K562 (cell line): ENCODE measurements at regions not wholly inside any gene's neighbourhood (a gene's known extent, or its start where the extent isn't known, plus 50 kb on each side); places are given as distances from the start of the nearest gene placed in this dataset.

Source experiments
- ATAC-seq: fragments of 200-7000 bp; cut with Tn5 transposase; 3 replicates; pipeline ENCODE4 v1.9.1; 2020; ENCODE audit warnings: moderate library complexity
- BruUV-seq: library from RNA; stranded (reverse); fragments of 400-500 nt; replicated peaks from 2 replicates; lab custom pipeline; 2021; lab: Mats Ljungman, UMichigan
- CTCF ChIA-PET: fragments of 300-600 bp; formaldehyde crosslinking; extraction: SDS; loops from one replicate; lab custom pipeline; 2021; ENCODE audit warnings: low intra/inter-chr PET ratio; lab: Yijun Ruan, JAX
- POLR2A ChIA-PET: fragments of 300-600, 350-650 bp; sonication (Branson Sonifier 250); formaldehyde crosslinking; extraction: SDS; loops from one replicate; lab custom pipeline; 2021; ENCODE audit warnings: antibody characterized with exemption, inconsistent platforms; lab: Yijun Ruan, JAX
- DNase-seq, 4 experiments: peaks; one replicate each; pipeline versions ENCODE4 v3.0.0 to v3.0.0-alpha.2; 2011 to 2018; ENCODE audit warnings: low spot score in 3 of 4, mixed read lengths in 3 of 4; ENCODE audit errors: extremely low read depth in 1 of 4
- FAIRE-seq: peaks from 2 replicates; lab custom pipeline; 2011; peaks lifted over from hg19 to GRCh38; lab: Jason Lieb, UNC
- H2AFZ ChIP-seq: 2 replicates; pipeline ENCODE4 v1.6.0; 2011; ENCODE audit warnings: low read depth, low read length, control low read depth, inconsistent platforms
- H3K27ac ChIP-seq: fragments of 200-600 bp; 3 replicates; pipeline ENCODE4 v1.8.0; 2011; ENCODE audit warnings: low read depth, mild to moderate bottlenecking, control low read depth, inconsistent platforms, low read length, moderate library complexity, mixed read lengths; ENCODE audit errors: extremely low read depth
- H3K27me3 ChIP-seq, 2 experiments: fragments of 300-600 bp in 1 of 2; 2 replicates in 1 of 2; 3 replicates in 1 of 2; pipeline versions ENCODE4 v1.6.0 to v1.8.0; 2011; ENCODE audit warnings: inconsistent platforms in 2 of 2, low read length in 2 of 2, mild to moderate bottlenecking in 1 of 2, mixed read lengths in 1 of 2, moderate library complexity in 1 of 2; ENCODE audit not compliant: control insufficient read depth in 2 of 2, insufficient read depth in 2 of 2
- H3K36me3 ChIP-seq: fragments of 300-600 bp; 3 replicates; pipeline ENCODE4 v1.8.0; 2011; ENCODE audit warnings: mild to moderate bottlenecking, low read length, inconsistent platforms; ENCODE audit not compliant: control insufficient read depth, insufficient read depth
- H3K4me1 ChIP-seq, 2 experiments: fragments of 200-600 bp in 1 of 2; replicated peaks in 1 of 2; 2 replicates in 1 of 2; 3 replicates in 1 of 2; pipeline versions ENCODE4 v1.5.1 to v1.8.0; 2011; ENCODE audit warnings: inconsistent platforms in 2 of 2, low read length in 2 of 2, mild to moderate bottlenecking in 1 of 2, mixed read lengths in 1 of 2, moderate library complexity in 1 of 2; ENCODE audit not compliant: control insufficient read depth in 2 of 2, insufficient read depth in 2 of 2
- H3K4me2 ChIP-seq: 2 replicates; pipeline ENCODE4 v1.6.1; 2011; ENCODE audit warnings: low read length, control low read depth, inconsistent platforms, mixed read lengths; ENCODE audit not compliant: insufficient read depth
- H3K4me3 ChIP-seq: fragments of 200-600 bp; sonication (generic), shearing (Covaris generic); 2 replicates; pipeline ENCODE4 v1.5.1; 2016; ENCODE audit warnings: control low read depth, inconsistent platforms
- H3K79me2 ChIP-seq: fragments of 200-600 bp; 3 replicates; pipeline ENCODE4 v1.8.0; 2011; ENCODE audit warnings: low read length, inconsistent platforms; ENCODE audit not compliant: control insufficient read depth, insufficient read depth
- H3K9ac ChIP-seq, 2 experiments: 2 replicates each; pipeline versions ENCODE4 v1.6.0 to v1.6.1; 2011; ENCODE audit warnings: low read depth in 2 of 2, low read length in 2 of 2, control low read depth in 1 of 2, inconsistent platforms in 1 of 2, mild to moderate bottlenecking in 1 of 2, mixed read lengths in 1 of 2; ENCODE audit not compliant: insufficient read depth in 1 of 2
- H3K9me1 ChIP-seq: one replicate; pipeline ENCODE4 v1.6.0; 2011; ENCODE audit warnings: inconsistent platforms, mild to moderate bottlenecking, low read length, moderate library complexity; ENCODE audit not compliant: control insufficient read depth, insufficient read depth
- H3K9me3 ChIP-seq: replicated peaks from 2 replicates; pipeline ENCODE4 v1.5.1; 2011; ENCODE audit warnings: low read depth, low read length, inconsistent platforms; ENCODE audit not compliant: control insufficient read depth, insufficient read depth
- H4K20me1 ChIP-seq: replicated peaks from 2 replicates; pipeline ENCODE4 v1.6.1; 2011; ENCODE audit warnings: low read length, inconsistent platforms, mixed read lengths; ENCODE audit not compliant: control insufficient read depth, insufficient read depth
- CBFB ChIP-seq: sonication (generic); formaldehyde crosslinking; IDR thresholded peaks from 2 replicates; pipeline ENCODE4 v1.4.0; 2020; ENCODE audit warnings: mild to moderate bottlenecking, missing genetic modification reagents
- CREB1 ChIP-seq, 2 experiments: sonication (generic) in 1 of 2; formaldehyde crosslinking in 1 of 2; IDR thresholded peaks; 2 replicates each; pipeline versions ENCODE4 v1.6.1 to v1.8.0; 2012 to 2022; ENCODE audit warnings: inconsistent platforms in 1 of 2, mild to moderate bottlenecking in 1 of 2, missing genetic modification reagents in 1 of 2, moderate library complexity in 1 of 2
- DPF2 ChIP-seq: fragments of 450-650 bp; IDR thresholded peaks from 2 replicates; pipeline ENCODE4 v1.6.1; 2016
- NKRF ChIP-seq: fragments of 450-650 bp; IDR thresholded peaks from 2 replicates; pipeline ENCODE4 v1.6.1; 2016; ENCODE audit warnings: borderline replicate concordance
- POLR3G ChIP-seq: IDR thresholded peaks from 2 replicates; pipeline ENCODE4 v1.6.1; 2011; ENCODE audit not compliant: insufficient read length, insufficient replicate concordance; ENCODE audit errors: extremely low read depth
- PPARD ChIP-seq: fragments of 250-450 bp; sonication (Bioruptor Pico); IDR thresholded peaks from 2 replicates; pipeline ENCODE4 v1.8.0; 2022; ENCODE audit warnings: inconsistent platforms, mild to moderate bottlenecking, moderate library complexity
- PURB ChIP-seq: sonication (generic); formaldehyde crosslinking; IDR thresholded peaks from 2 replicates; pipeline ENCODE4 v1.9.0; 2021; ENCODE audit warnings: low read depth, mild to moderate bottlenecking, missing genetic modification reagents
- SAFB ChIP-seq: fragments of 200-400 bp; formaldehyde crosslinking; IDR thresholded peaks from 2 replicates; pipeline ENCODE4 v1.6.1; 2017; ENCODE audit warnings: low read depth, low read length, borderline replicate concordance
- SMAD2 ChIP-seq: fragments of 150-350 bp; IDR thresholded peaks from 2 replicates; pipeline ENCODE4 v1.6.1; 2014; ENCODE audit warnings: low read depth, mild to moderate bottlenecking, low read length
- SMARCA5 ChIP-seq: fragments of 450-650 bp; IDR thresholded peaks from 2 replicates; pipeline ENCODE4 v1.6.1; 2016
- YY1 ChIP-seq, 3 experiments: IDR thresholded peaks; 2 replicates each; pipeline ENCODE4 v1.6.1; 2011; ENCODE audit warnings: low read length in 2 of 3, mild to moderate bottlenecking in 2 of 3, moderate library complexity in 2 of 3, borderline replicate concordance in 1 of 3, control low read depth in 1 of 3, low read depth in 1 of 3; ENCODE audit not compliant: insufficient read depth in 3 of 3, insufficient replicate concordance in 2 of 3, control insufficient read depth in 1 of 3, insufficient read length in 1 of 3; ENCODE audit errors: extremely low read depth in 1 of 3
- ZNF134 ChIP-seq: fragments of 250-450 bp; sonication (Bioruptor Pico); conservative IDR thresholded peaks from 2 replicates; pipeline ENCODE4 v1.4.0; 2020
- ZNF318 ChIP-seq, 2 experiments: fragments of 450-650 bp; IDR thresholded peaks; 2 replicates each; pipeline ENCODE4 v1.6.1; 2016; ENCODE audit warnings: mild to moderate bottlenecking in 2 of 2, borderline replicate concordance in 1 of 2, low read depth in 1 of 2, moderate library complexity in 1 of 2
- ZNF431 ChIP-seq: sonication (generic); formaldehyde crosslinking; IDR thresholded peaks from 2 replicates; pipeline ENCODE4 v1.8.0; 2022; ENCODE audit warnings: mild to moderate bottlenecking, missing genetic modification reagents
- WGBS: fragments of 100-300 bp; shearing (Covaris generic); methylation state at CpG from one replicate; pipeline ENCODE4 v1.1.6; 2016; ENCODE audit warnings: low coverage, mixed read lengths; ENCODE audit not compliant: insufficient coverage; ENCODE audit errors: missing lambda C conversion rate; 5-methylcytosine and 5-hydroxymethylcytosine counted together
- in situ Hi-C: fragments of 300-500 bp; cut with MboI; formaldehyde crosslinking; loops from 4 replicates; pipeline ENCODE4 v1.15.0; 2018; ENCODE audit warnings: inconsistent platforms, mixed read lengths
- intact Hi-C: fragments of 100-400 bp; cut with micrococcal nuclease; formaldehyde crosslinking; loops from 2 replicates; pipeline ENCODE4 v1.14.2; 2022

DNA sequence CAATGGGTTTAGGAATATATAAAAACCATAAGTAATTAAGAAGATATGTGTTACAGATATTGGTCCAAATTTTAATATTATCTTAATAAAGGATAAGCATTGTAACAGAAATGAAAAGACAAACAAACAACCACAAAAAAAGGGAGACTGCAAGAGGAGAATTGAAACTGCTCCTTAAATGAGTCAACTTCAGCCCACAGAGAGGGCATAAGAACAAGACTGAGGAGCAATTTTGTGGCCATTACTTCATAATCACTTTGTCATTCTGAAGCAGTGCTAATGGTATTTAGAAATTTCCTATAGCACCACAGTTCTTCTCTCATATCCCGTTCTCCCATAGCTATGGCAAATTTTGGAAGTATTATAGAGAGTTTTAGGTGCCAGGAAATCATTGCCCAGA, 193.2 kb upstream of the HNMT start:
- Histone ChIP-seq H3K79me2 (no peaks in the 10 kb centered on the region), H3K9ac (no peak overlapping the region), H3K4me3 (no peak overlapping the region), H3K27me3 (no peaks in the 10 kb centered on the region), H2AFZ (no peak overlapping the region), H3K9me3 (no peaks in the 10 kb centered on the region), H3K36me3 (no peaks in the 10 kb centered on the region), H3K27ac (no peak overlapping the region), H3K4me1 (no peaks in the 10 kb centered on the region), H4K20me1 (no peaks in the 10 kb centered on the region), H3K9me1 (no peaks in the 10 kb centered on the region), H3K4me2 (no peak overlapping the region)
- ChIA-PET CTCF (no interaction called here), POLR2A (no interaction called here)
- WGBS, result 0% methylated on average over 1 of the region's 1 CpG
- ATAC-seq (no peak), DNase-seq (no peak), FAIRE-seq (no peak)
- BruUV-seq, result no TSS peak
- intact Hi-C loops (no loop called here), in situ Hi-C loops (no loop called here)
- TF ChIP-seq DPF2 (no peak), NKRF (no peak), SMARCA5 (no peak), ZNF134 (CRISPR knock-in tag) (no peak), CBFB (no peak), SMAD2 (no peak), PURB (no peak), CREB1 (IDR thresholded peaks at IDR 0.05) (no peak), CREB1 (CRISPR knock-in tag; IDR thresholded peaks at IDR 0.05) (no peak), POLR3G (no peak), ZNF318 (IDR thresholded peaks at IDR 0.05; ENCODE audit: borderline replicate concordance in 1 of 2, low read depth in 1 of 2) (no peak), ZNF431 (CRISPR knock-in tag) (no peak), SAFB (no peak), PPARD (CRISPR knock-in tag) (no peak), YY1 (IDR thresholded peaks at IDR 0.05; ENCODE audit: borderline replicate concordance in 1 of 3, control insufficient read depth in 1 of 3, extremely low read depth in 1 of 3, insufficient read depth in 3 of 3, insufficient read length in 1 of 3, insufficient replicate concordance in 2 of 3, low read depth in 1 of 3, low read length in 2 of 3) (no peak)
